H1 (cell line): ENCODE measurements at regions not wholly inside any gene's neighbourhood (a gene's known extent, or its start where the extent isn't known, plus 50 kb on each side); places are given as distances from the start of the nearest gene placed in this dataset.

Experiments
- CTCF ChIA-PET: fragments of 300-600 bp; sonication (Branson Sonifier 250); formaldehyde crosslinking; loops from one replicate; lab custom pipeline; 2021; ENCODE audit not compliant: partially characterized antibody; lab: Charles Lee
- POLR2A ChIA-PET: fragments of 300-600 bp; sonication (Branson Sonifier 250); formaldehyde crosslinking; loops from one replicate; lab custom pipeline; 2021; ENCODE audit warnings: inconsistent platforms; ENCODE audit not compliant: partially characterized antibody; lab: Charles Lee
- DNase-seq, 2 experiments: peaks; one replicate each; pipeline versions ENCODE4 v3.0.0 to v3.0.0-alpha.2; 2010 to 2022; ENCODE audit warnings: low spot score in 2 of 2, low read depth in 1 of 2, mixed read lengths in 1 of 2
- FAIRE-seq: peaks from 2 replicates; lab custom pipeline; 2011; peaks lifted over from hg19 to GRCh38; lab: Jason Lieb, UNC
- H2AFZ ChIP-seq: 2 replicates; pipeline ENCODE4 v1.8.1; 2012; ENCODE audit warnings: low read length, inconsistent platforms
- H2AK5ac ChIP-seq: 2 replicates; pipeline ENCODE4 v1.6.1; 2013; ENCODE audit warnings: low read depth, low read length
- H2BK120ac ChIP-seq: replicated peaks from 2 replicates; pipeline ENCODE3; 2013; ENCODE audit warnings: low read depth, low read length, inconsistent platforms
- H2BK12ac ChIP-seq: 2 replicates; pipeline ENCODE4 v1.6.1; 2013; ENCODE audit warnings: low read depth, low read length
- H2BK15ac ChIP-seq: 2 replicates; pipeline ENCODE4 v1.6.1; 2013; ENCODE audit warnings: low read length
- H2BK20ac ChIP-seq: 2 replicates; pipeline ENCODE4 v1.6.1; 2013; ENCODE audit warnings: low read length
- H2BK5ac ChIP-seq: 2 replicates; pipeline ENCODE4 v1.6.1; 2013; ENCODE audit warnings: low read depth, low read length
- H3K14ac ChIP-seq: 2 replicates; pipeline ENCODE4 v1.6.1; 2013; ENCODE audit warnings: inconsistent platforms; ENCODE audit not compliant: insufficient read length
- H3K18ac ChIP-seq: 2 replicates; pipeline ENCODE4 v1.6.1; 2013; ENCODE audit warnings: low read length; ENCODE audit errors: extremely low read depth
- H3K23ac ChIP-seq: 2 replicates; pipeline ENCODE4 v1.6.1; 2013; ENCODE audit warnings: inconsistent platforms; ENCODE audit not compliant: insufficient read length
- H3K23me2 ChIP-seq: 2 replicates; pipeline ENCODE4 v1.6.1; 2013; ENCODE audit warnings: low read depth, low read length
- H3K27ac ChIP-seq: 2 replicates; pipeline ENCODE4 v1.6.1; 2011; ENCODE audit warnings: low read depth, low read length, inconsistent platforms
- H3K27me3 ChIP-seq, 4 experiments: replicated peaks in 1 of 4; 1 replicate in 1 of 4; 2 replicates in 3 of 4; pipeline versions ENCODE4 v1.6.1 to v1.8.1; 2011 to 2013; ENCODE audit warnings: low read length in 3 of 4, mild to moderate bottlenecking in 3 of 4, inconsistent platforms in 2 of 4, mixed read lengths in 2 of 4, moderate library complexity in 1 of 4; ENCODE audit not compliant: control insufficient read depth in 3 of 4, insufficient read depth in 3 of 4; ENCODE audit errors: extremely low read depth in 1 of 4
- H3K36me3 ChIP-seq, 4 experiments: 2 replicates each; pipeline versions ENCODE4 v1.6.1 to v1.8.1; 2011 to 2013; ENCODE audit warnings: mild to moderate bottlenecking in 4 of 4, low read length in 3 of 4, moderate library complexity in 2 of 4, control low read depth in 1 of 4, inconsistent platforms in 1 of 4; ENCODE audit not compliant: insufficient read depth in 4 of 4, control insufficient read depth in 2 of 4
- H3K4ac ChIP-seq: replicated peaks from 2 replicates; pipeline ENCODE3; 2013; ENCODE audit warnings: low read length, low read depth, mixed read lengths, inconsistent platforms; ENCODE audit not compliant: insufficient read length
- H3K4me1 ChIP-seq, 4 experiments: replicated peaks in 1 of 4; 1 replicate in 1 of 4; 2 replicates in 3 of 4; pipeline versions ENCODE4 v1.6.1 to v1.8.1; 2011 to 2013; ENCODE audit warnings: low read length in 3 of 4, inconsistent platforms in 2 of 4, mixed read lengths in 1 of 4; ENCODE audit not compliant: insufficient read depth in 4 of 4, control insufficient read depth in 3 of 4
- H3K4me2 ChIP-seq, 2 experiments: 2 replicates each; pipeline versions ENCODE4 v1.6.1 to v1.8.1; 2011 to 2013; ENCODE audit warnings: low read depth in 2 of 2, low read length in 2 of 2, control low read depth in 1 of 2, inconsistent platforms in 1 of 2, mild to moderate bottlenecking in 1 of 2; ENCODE audit not compliant: insufficient read depth in 1 of 2
- H3K4me3 ChIP-seq, 4 experiments: fragments of 200-600, 300-600 bp in 1 of 4; sonication (generic), shearing (Covaris generic), sonication (Bioruptor Twin) in 1 of 4; 2 replicates each; pipeline versions ENCODE4 v1.5.1 to v1.8.1; 2011 to 2016; ENCODE audit warnings: low read length in 4 of 4, low read depth in 3 of 4, control low read depth in 2 of 4, inconsistent platforms in 2 of 4, mild to moderate bottlenecking in 2 of 4, mixed read lengths in 1 of 4, moderate library complexity in 1 of 4; ENCODE audit not compliant: insufficient read depth in 2 of 4; ENCODE audit errors: extremely low read depth in 1 of 4
- H3K56ac ChIP-seq: replicated peaks from 2 replicates; pipeline ENCODE3; 2013; ENCODE audit warnings: low read depth, mild to moderate bottlenecking, mixed read lengths, low read length, inconsistent platforms; ENCODE audit not compliant: insufficient read length
- H3K79me1 ChIP-seq: 2 replicates; pipeline ENCODE4 v1.6.1; 2013; ENCODE audit warnings: low read depth, low read length, control low read depth
- H3K79me2 ChIP-seq, 2 experiments: 2 replicates each; pipeline versions ENCODE4 v1.6.1 to v1.8.1; 2012 to 2013; ENCODE audit warnings: low read length in 2 of 2, mild to moderate bottlenecking in 2 of 2, inconsistent platforms in 1 of 2; ENCODE audit not compliant: insufficient read depth in 2 of 2, control insufficient read depth in 1 of 2
- H3K9ac ChIP-seq, 4 experiments: replicated peaks in 1 of 4; 1 replicate in 1 of 4; 2 replicates in 3 of 4; pipeline versions ENCODE4 v1.6.1 to v1.8.1; 2011 to 2013; ENCODE audit warnings: low read depth in 3 of 4, low read length in 3 of 4, control low read depth in 2 of 4, mild to moderate bottlenecking in 2 of 4, moderate library complexity in 2 of 4, inconsistent platforms in 1 of 4; ENCODE audit errors: extremely low read depth in 1 of 4
- H3K9me3 ChIP-seq, 2 experiments: 2 replicates each; pipeline versions ENCODE4 v1.6.1 to v1.8.1; 2012 to 2013; ENCODE audit warnings: mild to moderate bottlenecking in 2 of 2, moderate library complexity in 2 of 2, control low read depth in 1 of 2, inconsistent platforms in 1 of 2, low read depth in 1 of 2, low read length in 1 of 2, mixed read lengths in 1 of 2; ENCODE audit not compliant: insufficient read depth in 2 of 2
- H4K20me1 ChIP-seq, 2 experiments: replicated peaks in 1 of 2; 2 replicates each; pipeline versions ENCODE3 to v1.8.1; 2011 to 2013; ENCODE audit warnings: inconsistent platforms in 2 of 2, low read length in 2 of 2, mild to moderate bottlenecking in 1 of 2; ENCODE audit not compliant: insufficient read depth in 2 of 2, control insufficient read depth in 1 of 2
- H4K5ac ChIP-seq: 2 replicates; pipeline ENCODE4 v1.6.1; 2013; ENCODE audit warnings: low read length, low read depth, mixed read lengths, inconsistent platforms; ENCODE audit not compliant: insufficient read length
- H4K8ac ChIP-seq: 2 replicates; pipeline ENCODE4 v1.8.0; 2013; ENCODE audit warnings: mild to moderate bottlenecking, moderate library complexity, low read length, inconsistent platforms; ENCODE audit not compliant: insufficient read depth; ENCODE audit errors: extremely low read depth
- H4K91ac ChIP-seq: replicated peaks from 2 replicates; pipeline ENCODE3; 2013; ENCODE audit warnings: low read length, mixed read lengths, inconsistent platforms; ENCODE audit not compliant: insufficient read length
- CEBPB ChIP-seq: IDR thresholded peaks from 2 replicates; pipeline ENCODE4 v1.6.1; 2012; ENCODE audit warnings: low read depth, low read length
- CTCF ChIP-seq, 3 experiments: IDR thresholded peaks; 1 replicate in 2 of 3; 2 replicates in 1 of 3; pipeline versions ENCODE4 v1.5.1 to v1.6.1; 2011; ENCODE audit warnings: low read length in 3 of 3, mild to moderate bottlenecking in 3 of 3, inconsistent platforms in 2 of 3, low read depth in 1 of 3, moderate library complexity in 1 of 3; ENCODE audit not compliant: insufficient read depth in 1 of 3; ENCODE audit errors: control extremely low read depth in 1 of 3
- EZH2 ChIP-seq: fragments of 200-600 bp; sonication (generic); IDR thresholded peaks from 2 replicates; pipeline ENCODE4 v1.7.1; 2012; ENCODE audit warnings: low read depth, mild to moderate bottlenecking, moderate library complexity, low read length, inconsistent platforms; ENCODE audit not compliant: severe bottlenecking
- HDAC2 ChIP-seq, 2 experiments: fragments of 300-600 bp in 1 of 2; sonication (generic) in 1 of 2; IDR thresholded peaks; 2 replicates each; pipeline ENCODE4 v1.6.1; 2011 to 2012; ENCODE audit warnings: low read depth in 2 of 2, low read length in 2 of 2, mild to moderate bottlenecking in 2 of 2, moderate library complexity in 2 of 2, borderline replicate concordance in 1 of 2, inconsistent platforms in 1 of 2
- HDAC6 ChIP-seq: IDR thresholded peaks from one replicate; pipeline ENCODE4 v1.7.1; 2012; ENCODE audit warnings: low read depth, mild to moderate bottlenecking, inconsistent platforms, low read length, moderate library complexity
- JUN ChIP-seq: IDR thresholded peaks from 2 replicates; pipeline ENCODE4 v1.6.1; 2011; ENCODE audit warnings: low read depth, mild to moderate bottlenecking, improper control_type of control experiment, low read length
- RAD21 ChIP-seq, 2 experiments: IDR thresholded peaks in 1 of 2; conservative IDR thresholded peaks in 1 of 2; 2 replicates each; pipeline ENCODE4 v1.6.1; 2011; ENCODE audit warnings: low read depth in 2 of 2, low read length in 2 of 2, improper control_type of control experiment in 1 of 2, inconsistent platforms in 1 of 2, mild to moderate bottlenecking in 1 of 2, moderate library complexity in 1 of 2
- RFX5 ChIP-seq: IDR thresholded peaks from 2 replicates; pipeline ENCODE4 v1.6.1; 2011; ENCODE audit warnings: low read depth, low read length, improper control_type of control experiment, borderline replicate concordance
- SIX5 ChIP-seq: IDR thresholded peaks from 2 replicates; pipeline ENCODE4 v1.6.1; 2011; ENCODE audit warnings: mild to moderate bottlenecking, low read depth, low read length
- TBP ChIP-seq: IDR thresholded peaks from 2 replicates; pipeline ENCODE4 v1.6.1; 2011; ENCODE audit warnings: low read depth, low read length, improper control_type of control experiment
- WGBS, 2 experiments: shearing (Covaris generic) in 1 of 2; methylation state at CpG; one replicate each; pipeline versions ENCODE4 v1.1.6 to v1.1.7; 2013 to 2015; ENCODE audit warnings: low lambda C conversion rate in 2 of 2, mixed read lengths in 2 of 2, inconsistent platforms in 1 of 2, low coverage in 1 of 2, missing lambda C conversion rate in 1 of 2; ENCODE audit not compliant: insufficient replicate concordance in 2 of 2, insufficient coverage in 1 of 2, insufficient read length in 1 of 2; ENCODE audit errors: extremely low coverage in 1 of 2, missing lambda C conversion rate in 1 of 2; 5-methylcytosine and 5-hydroxymethylcytosine counted together

GRCh38 chr2:81050580-81051095 is 746.1 kb upstream of the LRRTM1 start:
- peaks cover 0 to 6% (median 3%) of the 10 kb centered on the region in 4 experiments; a peak in 4 of 7 replicates for H3K4me1 ChIP-seq
- no peaks in the 10 kb centered on the region for H3K27me3 ChIP-seq
- H2AFZ ChIP-seq: no peak overlapping the region
- no peaks in the 10 kb centered on the region for H3K36me3 ChIP-seq
- no peak overlapping the region for H2BK12ac ChIP-seq
- H3K14ac ChIP-seq: no peak overlapping the region
- H2BK15ac ChIP-seq: no peak overlapping the region
- no peak overlapping the region for H3K4ac ChIP-seq
- ChIA-PET POLR2A (no interaction called here), CTCF (interaction anchor here (1.2 kb wide), 1 partner anchor 28 kb away, joined by 3 read pairs; no protein-coding TSS in a partner anchor)
- no peaks in the 10 kb centered on the region for H3K79me2 ChIP-seq
- 0 out of 4 replicates have a peak overlapping the region, but pooled peaks of 1 of the 2 experiments have one; percentile 0 for H3K4me2 ChIP-seq
- no peak overlapping the region for H3K56ac ChIP-seq
- H3K23ac ChIP-seq: no peak overlapping the region
- no peaks in the 10 kb centered on the region for H3K9me3 ChIP-seq
- H3K4me3 ChIP-seq: no peak overlapping the region
- no peaks in the 10 kb centered on the region for H3K23me2 ChIP-seq
- 49% methylated on average over 4 of the region's 4 CpGs; no CpG with 5 or more reads in 1 of the 2 experiments for WGBS, 2 experiments
- FAIRE-seq (peak; percentile 19), DNase-seq (no peak)
- no peak overlapping the region for H3K9ac ChIP-seq
- no peaks in the 10 kb centered on the region for H4K20me1 ChIP-seq
- H2BK120ac ChIP-seq: no peak overlapping the region
- H2BK20ac ChIP-seq: 0 out of 2 replicates have a peak overlapping the region, but pooled peaks have one; percentile 37
- H4K91ac ChIP-seq: no peak overlapping the region
- no peak overlapping the region for H4K5ac ChIP-seq
- no peak overlapping the region for H2AK5ac ChIP-seq
- no peak overlapping the region for H4K8ac ChIP-seq
- TF ChIP-seq CTCF (IDR thresholded peaks at IDR 0.05; ENCODE audit: control extremely low read depth in 1 of 3, insufficient read depth in 1 of 3, low read depth in 1 of 3, low read length in 3 of 3) (no peak), EZH2 (no peak), SIX5 (no peak), TBP (no peak), RFX5 (no peak), HDAC2 (IDR thresholded peaks at IDR 0.05; ENCODE audit: borderline replicate concordance in 1 of 2, low read depth in 2 of 2, low read length in 2 of 2) (no peak), HDAC6 (no peak), RAD21 (IDR thresholded peaks at IDR 0.05 in 1 of 2, conservative IDR thresholded peaks at IDR 0.05 in 1 of 2; ENCODE audit: low read depth in 2 of 2, low read length in 2 of 2) (no peak), CEBPB (no peak), JUN (no peak)
- no peak overlapping the region for H3K27ac ChIP-seq
- peak overlapping the region; percentile 9; the same call in 1 of the 2 replicates for H2BK5ac ChIP-seq
- no peaks in the 10 kb centered on the region for H3K79me1 ChIP-seq
- H3K18ac ChIP-seq: no peak overlapping the region
